Kidney (tissue), 13 donors: ENCODE measurements at regions not wholly inside any gene's neighbourhood (a gene's known extent, or its start where the extent isn't known, plus 50 kb on each side); places are given as distances from the start of the nearest gene placed in this dataset.

ENCODE experiments used
- DNase-seq, 5 donors: peaks; one replicate each; pipeline ENCODE4 v3.0.0-alpha.2; 2013 to 2020
- FAIRE-seq: peaks from 2 replicates; lab custom pipeline; 2012; peaks lifted over from hg19 to GRCh38; lab: Jason Lieb, UNC
- H3K27ac ChIP-seq, 2 donors: one replicate each; pipeline ENCODE4 v1.7.0; 2013; ENCODE audit warnings: low read depth in 2 of 2, low read length in 2 of 2, inconsistent platforms in 1 of 2
- H3K27me3 ChIP-seq: one replicate; pipeline ENCODE4 v1.7.1; 2013; ENCODE audit warnings: low read length, inconsistent platforms; ENCODE audit not compliant: control insufficient read depth, insufficient read depth
- H3K36me3 ChIP-seq, 3 donors: one replicate each; pipeline versions ENCODE4 v1.7.0 to v1.7.1; 2013; ENCODE audit warnings: low read length in 3 of 3, control low read depth in 1 of 3, inconsistent platforms in 1 of 3; ENCODE audit not compliant: insufficient read depth in 3 of 3, control insufficient read depth in 2 of 3
- H3K4me1 ChIP-seq, 3 donors: one replicate each; pipeline versions ENCODE4 v1.7.0 to v1.7.1; 2013; ENCODE audit warnings: low read length in 3 of 3, inconsistent platforms in 1 of 3, low read depth in 1 of 3; ENCODE audit not compliant: control insufficient read depth in 2 of 3, insufficient read depth in 2 of 3
- H3K4me3 ChIP-seq, 3 donors: one replicate each; pipeline versions ENCODE4 v1.7.0 to v1.8.1; 2013; ENCODE audit warnings: low read length in 3 of 3, control low read depth in 1 of 3, inconsistent platforms in 1 of 3
- H3K9ac ChIP-seq, 3 donors: one replicate each; pipeline versions ENCODE4 v1.7.0 to v1.7.1; 2013; ENCODE audit warnings: low read length in 3 of 3, control low read depth in 1 of 3, inconsistent platforms in 1 of 3
- H3K9me3 ChIP-seq, 3 donors: one replicate each; pipeline versions ENCODE4 v1.7.0 to v1.7.1; 2013; ENCODE audit warnings: low read length in 3 of 3, control low read depth in 1 of 3, inconsistent platforms in 1 of 3; ENCODE audit not compliant: control insufficient read depth in 2 of 3, insufficient read depth in 1 of 3
- CTCF ChIP-seq: IDR thresholded peaks from 3 replicates; pipeline ENCODE4 v1.5.1; 2012; ENCODE audit warnings: mild to moderate bottlenecking, moderate library complexity, borderline replicate concordance; ENCODE audit not compliant: insufficient read depth; ENCODE audit errors: extremely low read depth
- intact Hi-C: fragments of 100-400 bp; cut with DNase I; formaldehyde crosslinking; loops from one replicate; pipeline ENCODE4 v1.11.1; 2022
- donor health status: control.
- donor health status: control.
- donor health status: control.
- donor health status: control.
- donor health status: control.
- donor health status: DM: yes; HTN: yes; CAD: no.
- donor health status: Normal renal cell carcinoma (clear cell type).

GRCh38 chr20:10761232-10761631, 87.4 kb upstream of the JAG1 start:
- no peaks in the 10 kb centered on the region for H3K4me1 ChIP-seq
- no peak overlapping the region for H3K9ac ChIP-seq
- H3K27me3 ChIP-seq = no peaks in the 10 kb centered on the region
- H3K4me3 ChIP-seq = no peak overlapping the region
- H3K9me3 ChIP-seq = no peaks in the 10 kb centered on the region
- no peak for FAIRE-seq
- no peaks in the 10 kb centered on the region for H3K36me3 ChIP-seq
- no peak for DNase-seq
- intact Hi-C loops = no loop called here
- no peak for TF ChIP-seq CTCF
- no peak overlapping the region for H3K27ac ChIP-seq

- TF ChIP-seq CTCF = no peak
- Histone ChIP-seq H3K9me3 (no peaks in the 10 kb centered on the region), H3K27ac (no peak overlapping the region), H3K4me3 (no peak overlapping the region), H3K27me3 (no peaks in the 10 kb centered on the region), H3K9ac (no peak overlapping the region), H3K4me1 (no peaks in the 10 kb centered on the region), H3K36me3 (no peaks in the 10 kb centered on the region)
- intact Hi-C loops = no loop called here
- DNase-seq (no peak), FAIRE-seq (no peak)
Measured at GRCh38 chr20:10761786-10762185, 88.0 kb upstream of the JAG1 start.

DNA sequence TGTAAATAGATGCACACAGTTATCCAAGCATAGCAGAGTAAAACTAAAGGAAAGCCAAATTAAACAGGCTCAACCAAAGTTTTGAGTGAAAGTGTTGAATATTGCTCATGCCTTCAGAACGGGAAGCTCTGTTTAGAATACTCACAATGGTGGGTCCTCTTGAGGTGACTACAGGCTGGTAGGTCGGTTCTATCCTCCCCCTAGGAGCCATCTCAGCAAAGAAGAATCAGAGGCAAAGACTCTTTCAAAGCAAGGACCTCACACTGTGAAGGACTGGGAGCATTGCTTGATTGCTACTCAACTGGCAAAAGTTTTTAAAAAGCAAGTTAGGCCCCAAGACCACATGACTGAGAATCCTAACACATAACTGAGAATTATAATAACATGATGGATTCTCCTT, 88.4 kb upstream of the JAG1 start:
- Histone ChIP-seq H3K36me3 (no peaks in the 10 kb centered on the region), H3K27ac (no peak overlapping the region), H3K9ac (no peak overlapping the region), H3K4me1 (no peaks in the 10 kb centered on the region), H3K9me3 (no peaks in the 10 kb centered on the region), H3K4me3 (no peak overlapping the region), H3K27me3 (no peaks in the 10 kb centered on the region)
- no peak for DNase-seq
- TF ChIP-seq CTCF = no peak
- intact Hi-C loops = no loop called here
- FAIRE-seq = no peak

DNA sequence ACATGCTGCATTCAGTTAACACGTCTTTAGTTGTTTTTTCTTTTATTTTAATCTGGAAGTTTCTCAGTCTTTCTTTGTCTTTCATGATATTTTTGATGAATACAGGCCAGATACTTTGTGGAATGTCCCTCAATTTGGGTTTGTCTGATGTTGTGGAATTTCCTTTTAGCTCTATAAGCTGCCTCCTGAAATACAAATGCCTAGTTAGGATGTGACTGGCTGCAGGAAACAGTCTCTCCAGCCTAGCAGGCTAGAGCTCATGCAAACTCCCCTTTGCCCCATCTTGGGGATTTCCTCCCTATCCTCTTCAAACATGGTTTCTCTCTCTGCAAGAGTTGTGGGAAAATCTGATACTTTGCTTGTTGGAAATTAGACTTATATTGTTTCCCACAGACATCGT, 89.3 kb upstream of the JAG1 start:
- no peak for TF ChIP-seq CTCF
- intact Hi-C loops = no loop called here
- FAIRE-seq = no peak
- Histone ChIP-seq H3K9ac (no peak overlapping the region), H3K27me3 (no peaks in the 10 kb centered on the region), H3K36me3 (no peaks in the 10 kb centered on the region), H3K4me3 (no peak overlapping the region), H3K27ac (no peak overlapping the region), H3K4me1 (no peaks in the 10 kb centered on the region), H3K9me3 (no peaks in the 10 kb centered on the region)
- DNase-seq = no peak
